PC-3 (cell line): ENCODE measurements at regions not wholly inside any gene's neighbourhood (a gene's known extent, or its start where the extent isn't known, plus 50 kb on each side); places are given as distances from the start of the nearest gene placed in this dataset.
A peak's percentile ranks its signal among the peaks of the same experiment; 100 is the strongest.

Source experiments
- ATAC-seq: fragments of 200-7000 bp; cut with Tn5 transposase; 2 replicates; pipeline ENCODE4 v1.9.1; 2020; ENCODE audit warnings: mild to moderate bottlenecking, moderate library complexity
- BruUV-seq: library from RNA; stranded (reverse); fragments of 400-500 nt; replicated peaks from 2 replicates; lab custom pipeline; 2021; lab: Mats Ljungman, UMichigan
- CTCF ChIA-PET: fragments of 300-600 bp; sonication (Branson Sonifier 250); formaldehyde crosslinking; loops from one replicate; lab custom pipeline; 2022; ENCODE audit warnings: antibody characterized with exemption; lab: Charles Lee
- POLR2A ChIA-PET: fragments of 300-600 bp; sonication (Branson Sonifier 250); formaldehyde crosslinking; loops from one replicate; lab custom pipeline; 2022; ENCODE audit warnings: antibody characterized with exemption; ENCODE audit not compliant: unreplicated experiment; lab: Charles Lee
- DNase-seq: peaks from one replicate; pipeline ENCODE4 v3.0.0-alpha.2; 2015
- H2AFZ ChIP-seq: fragments of 300-600 bp; sonication (generic); 2 replicates; pipeline ENCODE4 v1.6.0; 2016; ENCODE audit warnings: antibody characterized with exemption, low read length
- H3F3A ChIP-seq: fragments of 300-600 bp; sonication (generic); one replicate; pipeline ENCODE4 v1.6.0; 2017; ENCODE audit warnings: antibody characterized with exemption, low read length, control low read depth, mild to moderate bottlenecking; ENCODE audit not compliant: unreplicated experiment
- H3K27ac ChIP-seq: fragments of 300-600 bp; sonication (generic); 2 replicates; pipeline ENCODE4 v1.5.1; 2016; ENCODE audit warnings: mild to moderate bottlenecking, low read length
- H3K27me3 ChIP-seq: fragments of 300-600 bp; sonication (generic); 2 replicates; pipeline ENCODE4 v1.6.1; 2016; ENCODE audit warnings: low read length, mixed read lengths
- H3K36me3 ChIP-seq: fragments of 300-600 bp; sonication (generic); 2 replicates; pipeline ENCODE4 v1.6.1; 2016; ENCODE audit warnings: low read depth, mixed run types, low read length, mixed read lengths
- H3K4me1 ChIP-seq: fragments of 300-600 bp; sonication (generic); 2 replicates; pipeline ENCODE4 v1.5.1; 2016; ENCODE audit warnings: low read length; ENCODE audit not compliant: insufficient read depth
- H3K4me2 ChIP-seq: fragments of 300-600 bp; sonication (generic); 2 replicates; pipeline ENCODE4 v1.6.0; 2016; ENCODE audit warnings: low read length
- H3K4me3 ChIP-seq: fragments of 300-600 bp; sonication (generic); 2 replicates; pipeline ENCODE4 v1.5.1; 2016; ENCODE audit warnings: mild to moderate bottlenecking, low read length, mixed read lengths
- H3K79me2 ChIP-seq: fragments of 300-600 bp; sonication (generic); 2 replicates; pipeline ENCODE4 v1.6.1; 2017; ENCODE audit warnings: low read length, mixed read lengths
- H3K9ac ChIP-seq: fragments of 300-600 bp; sonication (generic); 2 replicates; pipeline ENCODE4 v1.6.0; 2016; ENCODE audit warnings: mild to moderate bottlenecking, low read length
- H3K9me2 ChIP-seq: fragments of 300-600 bp; sonication (generic); replicated peaks from 2 replicates; pipeline ENCODE4 v1.6.1; 2016; ENCODE audit warnings: mixed run types, low read length, mixed read lengths
- H3K9me3 ChIP-seq: fragments of 300-600 bp; sonication (generic); 2 replicates; pipeline ENCODE4 v1.6.1; 2016; ENCODE audit warnings: low read length, mixed read lengths
- H4K20me1 ChIP-seq: fragments of 300-600 bp; sonication (generic); 2 replicates; pipeline ENCODE4 v1.6.1; 2016; ENCODE audit warnings: low read length, mixed read lengths
- CTCF ChIP-seq: fragments of 300-600 bp; sonication (generic); conservative IDR thresholded peaks from 2 replicates; pipeline ENCODE4 v1.5.1; 2017; ENCODE audit warnings: antibody characterized with exemption, low read depth, mild to moderate bottlenecking, low read length
- EZH2 ChIP-seq: fragments of 300-600 bp; sonication (generic); IDR thresholded peaks from one replicate; pipeline ENCODE4 v1.6.1; 2017; ENCODE audit warnings: antibody characterized with exemption, mild to moderate bottlenecking, low read length; ENCODE audit not compliant: unreplicated experiment
- EZH2phosphoT487 ChIP-seq: fragments of 300-600 bp; sonication (generic); IDR thresholded peaks from 2 replicates; pipeline ENCODE4 v1.6.1; 2018; ENCODE audit warnings: mild to moderate bottlenecking, antibody characterized with exemption, low read length, borderline replicate concordance
- intact Hi-C: fragments of 100-400 bp; cut with micrococcal nuclease; formaldehyde crosslinking; loops from 2 replicates; pipeline ENCODE4 v1.9.0; 2023

DNA sequence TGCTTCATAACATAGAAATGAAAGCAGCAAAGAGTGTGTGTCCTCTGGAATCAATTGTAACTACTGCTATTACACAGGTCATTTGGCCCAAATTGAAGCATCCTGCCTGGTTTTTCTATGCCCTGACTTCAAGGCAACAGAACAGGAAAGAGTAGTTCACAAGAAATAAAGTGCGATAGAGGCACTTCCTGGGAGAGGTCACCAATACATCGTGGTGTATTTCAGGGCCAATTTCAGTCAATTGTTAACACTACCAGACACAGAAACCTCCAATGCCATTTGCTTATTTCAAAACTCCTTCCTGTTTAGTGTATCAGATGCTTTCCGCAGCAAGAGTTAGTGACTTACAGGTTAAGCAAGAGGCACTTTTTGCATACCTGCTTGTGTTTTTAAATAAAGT, 292.1 kb downstream of the ETAA1 start:
- ChIA-PET POLR2A (no interaction called here), CTCF (no interaction called here)
- Histone ChIP-seq H4K20me1 (no peaks in the 10 kb centered on the region), H3K4me1 (no peaks in the 10 kb centered on the region), H3K27ac (no peak overlapping the region), H3K27me3 (peaks cover 14% of the 10 kb centered on the region; the same call in 1 of the 2 replicates), H3F3A (no peaks in the 10 kb centered on the region), H3K4me3 (no peak overlapping the region), H3K36me3 (no peaks in the 10 kb centered on the region), H3K9me2 (no peaks in the 10 kb centered on the region), H3K79me2 (no peaks in the 10 kb centered on the region), H2AFZ (no peak overlapping the region), H3K9ac (no peak overlapping the region), H3K9me3 (no peaks in the 10 kb centered on the region), H3K4me2 (no peak overlapping the region)
- ATAC-seq (no peak), DNase-seq (no peak)
- no TSS peak for BruUV-seq
- intact Hi-C loops: no loop called here
- TF ChIP-seq EZH2phosphoT487 (no peak), CTCF (no peak), EZH2 (no peak)

DNA sequence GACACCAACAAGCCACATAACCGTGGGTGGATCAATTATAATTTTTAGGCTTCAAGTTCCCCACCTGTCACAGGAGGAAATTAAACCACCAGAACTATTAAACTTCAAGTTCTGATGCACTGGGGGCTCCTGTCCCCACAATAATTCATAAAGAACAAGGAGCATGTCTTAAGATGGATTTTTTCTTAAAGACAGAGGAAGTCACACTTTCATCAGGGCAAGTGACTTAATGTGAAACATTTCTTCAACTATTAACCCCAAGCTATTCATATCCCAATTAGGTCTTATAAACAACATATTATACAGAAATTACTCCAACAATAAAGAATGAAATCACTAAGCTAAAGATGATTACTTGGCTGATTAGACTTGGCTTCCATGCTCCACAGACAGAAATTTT, 292.5 kb downstream of the ETAA1 start:
- Histone ChIP-seq H3K27ac (no peak overlapping the region), H3K4me2 (no peak overlapping the region), H3K36me3 (no peaks in the 10 kb centered on the region), H2AFZ (no peak overlapping the region), H3K4me1 (no peaks in the 10 kb centered on the region), H3K27me3 (peaks cover 14% of the 10 kb centered on the region; the same call in 1 of the 2 replicates), H3K9me2 (no peaks in the 10 kb centered on the region), H3F3A (no peaks in the 10 kb centered on the region), H3K79me2 (no peaks in the 10 kb centered on the region), H3K9me3 (no peaks in the 10 kb centered on the region), H3K4me3 (no peak overlapping the region), H3K9ac (no peak overlapping the region), H4K20me1 (no peaks in the 10 kb centered on the region)
- ATAC-seq (no peak), DNase-seq (no peak)
- intact Hi-C loops: no loop called here
- POLR2A ChIA-PET: no interaction called here
- BruUV-seq: no TSS peak
- TF ChIP-seq EZH2phosphoT487 (no peak), CTCF (no peak), EZH2 (no peak)
- CTCF ChIA-PET: no interaction called here

DNA sequence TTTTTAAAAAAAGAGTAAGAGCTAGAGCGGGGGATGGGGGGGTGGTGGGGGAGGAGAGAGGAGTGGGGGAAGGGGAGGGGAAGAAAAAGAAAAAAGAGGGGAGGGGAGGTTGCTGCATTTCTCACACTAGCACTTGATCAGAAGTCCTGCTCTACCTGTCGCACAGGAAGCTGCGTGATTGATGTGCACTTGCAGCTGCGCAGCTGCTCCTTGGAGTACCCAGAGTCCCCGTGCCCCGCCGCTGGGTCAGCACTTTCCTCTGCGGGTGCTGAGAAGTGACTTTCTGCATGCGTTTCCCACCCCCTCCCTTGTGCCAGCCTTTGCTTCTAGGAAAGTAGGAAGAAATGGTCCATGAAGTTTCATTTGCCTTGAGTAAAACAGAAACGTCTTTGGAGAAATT, 297.3 kb downstream of the ETAA1 start:
- H3K4me1 ChIP-seq: no peaks in the 10 kb centered on the region
- no peak overlapping the region for H3K27ac ChIP-seq
- POLR2A ChIA-PET: no interaction called here
- TF ChIP-seq EZH2 (no peak), CTCF (no peak), EZH2phosphoT487 (no peak)
- CTCF ChIA-PET: no interaction called here
- no peak overlapping the region for H3K4me2 ChIP-seq
- no peaks in the 10 kb centered on the region for H3F3A ChIP-seq
- no peak overlapping the region for H3K4me3 ChIP-seq
- H3K9ac ChIP-seq: no peak overlapping the region
- intact Hi-C loops: no loop called here
- H3K36me3 ChIP-seq: no peaks in the 10 kb centered on the region
- no peaks in the 10 kb centered on the region for H3K9me3 ChIP-seq
- peak overlapping the region; percentile 45; the same call in 1 of the 2 replicates for H2AFZ ChIP-seq
- DNase-seq: no peak
- no peaks in the 10 kb centered on the region for H3K79me2 ChIP-seq
- peaks cover 9% of the 10 kb centered on the region; the same call in 1 of the 2 replicates for H3K27me3 ChIP-seq
- BruUV-seq: no TSS peak
- no peaks in the 10 kb centered on the region for H4K20me1 ChIP-seq
- no peaks in the 10 kb centered on the region for H3K9me2 ChIP-seq
- ATAC-seq: no peak; the same call in 1 of the 2 replicates
